ENCODE measurements at regions not wholly inside any gene's neighbourhood (a gene's known extent, or its start where the extent isn't known, plus 50 kb on each side); places are given as distances from the start of the nearest gene placed in this dataset.
"Not testable (repeated sequence)": the region's sequence is repeated elsewhere in the genome, so short reads cannot be mapped to it uniquely, and the experiment has no call there.

- DNase-seq = no peak
Observed at GRCh38 chr15:57881361-57881760, 174.8 kb downstream of the POLR2M start.

GRCh38 chr15:57881972-57882371 lies 175.5 kb downstream of the POLR2M start:
- no peak for DNase-seq

- no peak for DNase-seq
Observed at GRCh38 chr15:57883701-57884100, 177.2 kb downstream of the POLR2M start.

- no peak for DNase-seq
Observed at GRCh38 chr15:57884936-57885335, 178.4 kb downstream of the POLR2M start.

GRCh38 chr15:57885435-57885834 lies 178.9 kb downstream of the POLR2M start:
- DNase-seq = no peak

GRCh38 chr15:57887825-57888224 lies 177.7 kb downstream of the ALDH1A2 start:
- DNase-seq = no peak

- no peak for DNase-seq
Observed at GRCh38 chr15:57890351-57890750, 175.2 kb downstream of the ALDH1A2 start.

- DNase-seq = no peak
Observed at GRCh38 chr15:57890878-57891277, 174.6 kb downstream of the ALDH1A2 start.

GRCh38 chr15:57892181-57892580 lies 173.3 kb downstream of the ALDH1A2 start:
- DNase-seq = no peak

GRCh38 chr15:57893040-57893439 lies 172.5 kb downstream of the ALDH1A2 start:
- no peak for DNase-seq

- DNase-seq = no peak
Observed at GRCh38 chr15:57895291-57895690, 170.2 kb downstream of the ALDH1A2 start.

GRCh38 chr15:57896114-57896513 lies 169.4 kb downstream of the ALDH1A2 start:
- DNase-seq = no peak

GRCh38 chr15:57896899-57897298 lies 168.6 kb downstream of the ALDH1A2 start:
- not testable (repeated sequence) for DNase-seq

- no peak for DNase-seq
Observed at GRCh38 chr15:57897870-57898269, 167.6 kb downstream of the ALDH1A2 start.

GRCh38 chr15:57902155-57902554 lies 163.4 kb downstream of the ALDH1A2 start:
- no peak for DNase-seq

Data from activated CD4-positive, alpha-beta T cell treated with anti-CD3 and anti-CD28 coated beads for 1 hour (primary cell).